ENCODE measurements at regions not wholly inside any gene's neighbourhood (a gene's known extent, or its start where the extent isn't known, plus 50 kb on each side); places are given as distances from the start of the nearest gene placed in this dataset.

DNA sequence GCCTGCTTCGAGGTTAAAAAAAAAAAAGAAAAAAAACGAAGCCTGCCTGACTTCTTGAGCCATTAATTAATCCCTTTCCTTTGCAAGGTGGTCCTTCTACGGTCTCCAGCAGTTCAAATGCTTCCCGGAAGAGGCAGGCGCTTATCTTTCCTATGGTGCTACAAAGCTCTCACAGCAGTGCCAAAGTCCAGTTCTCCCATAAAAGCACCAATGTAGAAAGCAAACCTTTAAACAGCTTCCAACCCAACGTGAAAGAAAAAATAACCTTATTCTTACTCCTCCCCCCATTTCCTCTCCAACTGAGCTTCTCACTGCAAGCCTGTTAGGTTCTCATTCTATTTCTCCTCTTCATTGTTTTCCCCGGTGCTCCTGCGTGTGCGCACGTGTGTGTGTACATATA, 317.4 kb upstream of the SOX11 start:
- TF ChIP-seq, protein P1, sequence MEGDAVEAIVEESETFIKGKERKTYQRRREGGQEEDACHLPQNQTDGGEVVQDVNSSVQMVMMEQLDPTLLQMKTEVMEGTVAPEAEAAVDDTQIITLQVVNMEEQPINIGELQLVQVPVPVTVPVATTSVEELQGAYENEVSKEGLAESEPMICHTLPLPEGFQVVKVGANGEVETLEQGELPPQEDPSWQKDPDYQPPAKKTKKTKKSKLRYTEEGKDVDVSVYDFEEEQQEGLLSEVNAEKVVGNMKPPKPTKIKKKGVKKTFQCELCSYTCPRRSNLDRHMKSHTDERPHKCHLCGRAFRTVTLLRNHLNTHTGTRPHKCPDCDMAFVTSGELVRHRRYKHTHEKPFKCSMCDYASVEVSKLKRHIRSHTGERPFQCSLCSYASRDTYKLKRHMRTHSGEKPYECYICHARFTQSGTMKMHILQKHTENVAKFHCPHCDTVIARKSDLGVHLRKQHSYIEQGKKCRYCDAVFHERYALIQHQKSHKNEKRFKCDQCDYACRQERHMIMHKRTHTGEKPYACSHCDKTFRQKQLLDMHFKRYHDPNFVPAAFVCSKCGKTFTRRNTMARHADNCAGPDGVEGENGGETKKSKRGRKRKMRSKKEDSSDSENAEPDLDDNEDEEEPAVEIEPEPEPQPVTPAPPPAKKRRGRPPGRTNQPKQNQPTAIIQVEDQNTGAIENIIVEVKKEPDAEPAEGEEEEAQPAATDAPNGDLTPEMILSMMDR (conservative IDR thresholded peaks at IDR 0.05): no peak
- no peak for TF ChIP-seq ZFX (IDR thresholded peaks at IDR 0.05)

All from C4-2B (cell line).